GM19240 (cell line): ENCODE measurements at regions not wholly inside any gene's neighbourhood (a gene's known extent, or its start where the extent isn't known, plus 50 kb on each side); places are given as distances from the start of the nearest gene placed in this dataset.
"Not testable (repeated sequence)": the region's sequence is repeated elsewhere in the genome, so short reads cannot be mapped to it uniquely, and the experiment has no call there.

ENCODE experiments used
- DNase-seq: peaks from one replicate; pipeline ENCODE4 v3.0.0; 2011; ENCODE audit warnings: low spot score; ENCODE audit not compliant: insufficient read length

GRCh38 chr6:91941838-91942237 lies 1355.0 kb upstream of the MAP3K7 start:
- DNase-seq, result no peak

GRCh38 chr6:91940801-91941200 lies 1353.9 kb upstream of the MAP3K7 start:
- DNase-seq, result no peak

GRCh38 chr6:91926827-91927226 lies 1340.0 kb upstream of the MAP3K7 start:
- DNase-seq, result no peak

- DNase-seq, result no peak
Measured at GRCh38 chr6:91926361-91926760, 1339.5 kb upstream of the MAP3K7 start.

GRCh38 chr6:91911945-91912344 lies 1325.1 kb upstream of the MAP3K7 start:
- no peak for DNase-seq

GRCh38 chr6:91904586-91905164 lies 1317.8 kb upstream of the MAP3K7 start:
- no peak for DNase-seq

- DNase-seq, result no peak
Measured at GRCh38 chr6:91895599-91896285, 1308.9 kb upstream of the MAP3K7 start.

GRCh38 chr6:91886183-91886795 lies 1299.4 kb upstream of the MAP3K7 start:
- DNase-seq, result no peak

GRCh38 chr6:91881791-91882190 lies 1294.9 kb upstream of the MAP3K7 start:
- not testable (repeated sequence) for DNase-seq

GRCh38 chr6:91879386-91879995 lies 1292.6 kb upstream of the MAP3K7 start:
- no peak for DNase-seq

GRCh38 chr6:91877994-91878393 lies 1291.1 kb upstream of the MAP3K7 start:
- DNase-seq, result no peak

- no peak for DNase-seq
Measured at GRCh38 chr6:91874971-91875370, 1288.1 kb upstream of the MAP3K7 start.

- DNase-seq, result no peak
Measured at GRCh38 chr6:91868539-91869202, 1281.8 kb upstream of the MAP3K7 start.

GRCh38 chr6:91865889-91866288 lies 1279.0 kb upstream of the MAP3K7 start:
- DNase-seq, result no peak

GRCh38 chr6:91864911-91865310 lies 1278.0 kb upstream of the MAP3K7 start:
- DNase-seq, result no peak

GRCh38 chr6:91860541-91861335 lies 1273.9 kb upstream of the MAP3K7 start:
- no peak for DNase-seq

- DNase-seq, result no peak
Measured at GRCh38 chr6:91852252-91852651, 1265.4 kb upstream of the MAP3K7 start.

GRCh38 chr6:91834813-91835212 lies 1247.9 kb upstream of the MAP3K7 start:
- DNase-seq, result no peak

- no peak for DNase-seq
Measured at GRCh38 chr6:91827151-91827550, 1240.3 kb upstream of the MAP3K7 start.

- no peak for DNase-seq
Measured at GRCh38 chr6:91826128-91826527, 1239.3 kb upstream of the MAP3K7 start.

GRCh38 chr6:91824331-91824730 lies 1237.5 kb upstream of the MAP3K7 start:
- no peak for DNase-seq
